ENCODE measurements at regions not wholly inside any gene's neighbourhood (a gene's known extent, or its start where the extent isn't known, plus 50 kb on each side); places are given as distances from the start of the nearest gene placed in this dataset.
"Not testable (repeated sequence)": the region's sequence is repeated elsewhere in the genome, so short reads cannot be mapped to it uniquely, and the experiment has no call there.

GRCh38 chr18:24567199-24567598, 106.8 kb downstream of the HRH4 start:
- no peak for DNase-seq

DNA sequence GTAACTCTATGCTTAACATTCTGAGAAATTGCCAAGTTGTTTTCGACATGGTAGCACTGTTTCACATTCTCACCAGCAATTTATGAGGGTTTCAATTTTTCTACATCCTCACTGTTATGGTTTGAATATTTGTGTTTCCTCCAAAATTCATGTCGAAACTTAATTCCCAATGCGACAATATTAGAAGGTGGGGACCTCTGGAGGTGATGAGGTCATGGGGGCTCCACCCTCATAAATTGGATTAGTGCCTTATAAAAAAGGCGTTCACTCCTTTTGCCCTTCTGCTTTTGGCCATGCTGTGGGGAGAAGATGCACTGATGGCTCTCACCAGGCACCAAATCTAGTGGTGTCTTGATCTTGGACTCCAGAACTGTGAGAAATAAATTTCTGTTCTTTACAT, 110.3 kb downstream of the HRH4 start:
- DNase-seq, result no peak

DNA sequence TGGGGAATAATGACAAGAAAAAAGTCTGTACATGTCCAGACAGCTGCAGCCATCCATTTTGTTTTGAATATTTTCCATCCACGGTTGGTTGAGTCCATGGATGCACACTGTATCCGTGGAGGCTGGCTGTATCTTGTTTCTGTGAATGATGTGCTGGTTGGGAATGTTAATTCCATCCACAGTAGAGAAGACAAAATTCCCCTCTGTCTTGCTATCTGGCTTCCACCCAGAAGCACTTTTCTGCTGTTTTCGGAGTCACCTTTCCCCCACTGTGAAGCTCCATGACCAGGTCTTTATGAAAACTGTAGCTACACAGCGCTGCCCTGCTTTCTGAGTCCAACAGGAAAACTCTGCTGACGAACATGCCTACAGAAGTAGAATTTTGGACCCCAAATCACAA, 122.3 kb downstream of the HRH4 start:
- no peak for DNase-seq

DNA sequence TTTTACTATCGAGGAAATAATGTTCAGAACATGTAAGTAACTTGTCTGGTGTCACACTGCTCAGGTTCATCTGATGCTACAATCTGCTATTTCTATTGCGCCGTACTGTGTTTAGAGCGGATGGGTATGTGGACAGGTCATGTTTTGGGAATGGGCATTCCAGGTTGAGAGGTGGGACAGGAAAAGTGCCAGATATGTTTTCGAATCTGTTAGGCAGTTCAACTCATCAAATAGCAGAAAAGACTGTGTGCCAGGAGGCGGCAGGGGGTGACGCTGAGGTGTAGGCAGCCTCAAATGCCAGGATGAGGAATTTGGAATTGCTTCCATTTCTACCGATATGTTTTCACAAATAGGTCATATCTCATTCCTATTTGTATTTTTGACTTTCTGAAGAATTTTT, 123.8 kb downstream of the HRH4 start:
- DNase-seq, result no peak

DNA sequence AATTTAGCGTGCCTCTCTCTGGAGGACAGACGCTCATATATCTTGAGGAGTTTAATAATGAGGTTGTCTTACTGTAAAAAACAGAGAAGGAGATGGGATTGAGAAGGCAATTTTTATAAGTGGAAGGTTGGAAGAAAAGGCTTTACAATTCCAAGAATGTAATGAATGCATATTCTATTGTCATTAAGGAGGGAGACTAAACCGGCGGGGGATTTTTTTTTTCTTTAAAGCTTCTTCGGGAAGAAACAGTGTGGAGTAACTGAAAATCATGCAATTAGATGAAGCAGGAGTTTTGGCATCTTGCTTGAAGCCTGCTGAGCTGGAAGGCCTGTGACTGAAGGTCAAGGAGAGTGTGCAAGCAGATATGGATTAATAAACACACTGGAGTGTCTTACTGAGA, 124.4 kb downstream of the HRH4 start:
- no peak for DNase-seq

GRCh38 chr18:24585996-24586566, 125.6 kb downstream of the HRH4 start:
- DNase-seq, result no peak

DNA sequence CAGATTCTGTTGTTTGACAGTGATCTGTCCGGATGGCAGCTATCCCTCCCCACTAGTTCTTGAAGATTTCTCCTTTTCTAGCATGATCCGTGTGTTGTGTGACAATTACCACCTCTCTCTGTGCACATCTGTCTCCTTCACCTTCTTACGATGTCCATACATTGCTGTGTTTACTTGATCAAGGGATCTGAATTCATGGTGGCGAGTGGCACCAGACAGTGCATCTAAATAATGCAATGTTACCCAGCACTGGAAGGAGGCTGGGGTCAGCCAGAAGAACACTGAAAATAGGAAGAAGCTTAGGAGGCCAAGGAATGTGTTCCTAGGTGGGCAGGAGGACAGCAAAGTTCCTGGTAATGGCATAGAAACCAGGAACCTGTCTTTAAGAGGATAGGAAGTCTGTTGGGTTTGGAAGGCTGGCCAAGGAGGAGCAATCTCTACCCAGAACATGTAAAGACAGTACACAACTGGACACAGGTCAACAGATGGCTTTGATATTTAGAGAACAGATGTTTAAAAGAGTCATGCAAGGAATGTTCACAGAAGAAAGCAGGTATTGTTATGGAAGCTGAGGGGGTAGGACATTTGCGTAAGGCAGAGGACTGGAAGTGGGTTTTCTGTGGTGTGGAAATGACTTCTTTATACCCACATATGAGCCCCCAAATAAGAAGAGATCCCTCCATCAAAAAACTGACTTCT, 126.4 kb downstream of the HRH4 start:
- DNase-seq, result no peak

- DNase-seq, result no peak
Observed at GRCh38 chr18:24588440-24588839, 128.0 kb downstream of the HRH4 start.

- DNase-seq, result no peak
Observed at GRCh38 chr18:24590946-24591345, 130.5 kb downstream of the HRH4 start.

DNA sequence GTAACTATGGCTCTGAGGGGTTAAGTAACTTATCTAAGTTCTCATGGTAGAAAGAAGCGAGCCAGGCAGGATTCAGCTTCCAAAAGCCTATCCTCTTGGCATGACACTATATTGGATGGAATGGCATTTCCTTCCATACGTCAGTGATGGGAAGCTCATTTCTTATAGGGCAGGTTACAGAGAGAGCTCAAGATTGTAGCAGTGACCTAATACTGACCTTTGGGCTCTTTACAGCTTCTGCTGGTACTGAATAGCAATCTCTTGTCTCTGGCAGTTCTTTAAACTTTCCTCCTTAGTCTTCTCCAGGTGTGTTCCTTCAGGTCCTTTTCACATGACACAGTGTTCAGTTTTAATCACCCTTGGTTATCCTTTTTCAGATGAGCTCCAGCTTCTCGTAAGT, 133.0 kb downstream of the HRH4 start:
- DNase-seq, result no peak

- no peak for DNase-seq
Observed at GRCh38 chr18:24593886-24594285, 133.4 kb downstream of the HRH4 start.

DNA sequence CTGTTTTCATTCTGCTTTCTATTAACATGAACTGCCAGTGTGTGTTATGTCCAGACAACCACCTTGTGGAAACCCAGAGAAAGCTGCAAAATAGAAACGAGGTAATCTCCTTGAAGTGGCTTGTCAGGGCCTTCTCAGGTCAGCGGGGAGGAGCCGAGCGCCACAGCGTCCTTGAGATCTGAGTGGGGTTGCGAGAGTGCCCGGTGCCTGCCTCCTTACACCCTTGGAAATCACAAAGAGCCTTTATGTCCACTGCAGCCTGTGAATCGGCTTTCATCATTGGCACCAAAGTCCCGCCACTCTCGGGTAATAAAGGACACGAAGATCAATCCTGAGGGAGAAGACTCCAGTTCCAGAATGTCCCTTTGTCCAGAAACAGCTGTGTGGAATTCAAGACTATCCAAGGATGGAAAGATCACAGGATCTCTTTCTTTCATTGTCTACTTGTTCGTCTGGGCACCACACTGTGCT, 135.2 kb downstream of the HRH4 start:
- DNase-seq, result no peak

DNA sequence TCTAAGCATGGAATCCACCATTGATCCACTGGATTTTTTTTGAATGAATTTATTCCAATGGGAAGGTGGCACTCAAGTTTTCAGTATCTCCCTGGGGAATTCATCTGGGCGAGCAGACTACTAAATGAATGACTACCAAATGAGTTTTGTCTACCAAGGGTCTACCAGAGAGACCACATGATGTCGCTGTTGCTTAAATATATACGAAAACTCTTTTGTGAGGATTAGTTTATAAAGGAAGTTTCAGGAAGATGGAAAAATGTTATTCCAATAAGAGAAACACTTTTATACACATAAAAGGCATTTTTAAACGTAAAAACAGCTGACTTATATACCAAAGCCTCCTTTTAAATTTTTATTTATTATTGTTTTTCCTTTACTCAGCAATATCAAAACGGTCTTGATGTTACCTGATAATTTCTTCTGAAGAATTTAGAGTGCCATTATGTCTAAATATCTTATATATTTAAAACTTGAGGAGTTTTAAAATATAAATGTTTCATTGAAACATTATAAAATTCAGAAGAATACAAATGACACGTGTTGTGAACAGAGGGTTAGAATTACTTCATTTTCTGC, 139.7 kb downstream of the HRH4 start:
- no peak for DNase-seq

DNA sequence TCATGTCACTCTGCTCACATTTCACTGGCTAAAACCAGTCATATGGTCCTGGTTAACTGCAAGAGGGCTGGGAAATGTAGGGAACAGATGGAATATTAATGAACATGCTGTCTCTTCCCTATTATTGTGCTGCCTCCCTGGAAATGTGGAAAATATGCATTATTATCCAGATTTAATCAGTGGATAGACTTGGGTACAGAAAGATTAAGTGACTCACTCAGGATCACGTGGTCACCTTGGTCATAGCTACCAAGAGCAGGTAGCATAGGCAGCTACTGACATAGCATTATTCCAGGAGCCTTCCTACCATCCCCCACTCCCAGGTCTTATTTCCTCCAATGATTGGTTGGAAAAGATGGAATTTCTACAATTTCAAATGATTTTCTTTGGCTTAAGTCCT, 141.1 kb downstream of the HRH4 start:
- no peak for DNase-seq

DNA sequence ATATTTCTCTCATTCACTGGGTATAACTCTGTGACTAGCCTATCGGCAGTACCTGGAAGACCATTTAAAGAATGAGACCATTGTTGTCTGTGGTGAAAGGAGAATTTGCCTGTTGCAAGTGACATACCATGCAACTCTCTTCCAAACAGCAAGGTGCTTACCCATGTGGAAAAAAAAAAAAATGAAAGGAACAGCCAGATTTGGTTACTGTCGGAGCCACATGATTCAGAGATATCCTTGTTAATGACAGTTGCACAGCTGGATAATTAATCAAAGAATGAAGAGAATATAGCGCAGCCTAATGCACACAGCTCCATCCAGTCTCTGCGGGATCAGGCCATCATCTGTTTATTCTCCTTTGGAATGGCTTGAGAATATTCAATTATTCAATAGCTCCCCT, 141.8 kb downstream of the HRH4 start:
- no peak for DNase-seq

GRCh38 chr18:24603151-24603550, 142.7 kb downstream of the HRH4 start:
- no peak for DNase-seq

- no peak for DNase-seq
Observed at GRCh38 chr18:24605444-24605843, 145.0 kb downstream of the HRH4 start.

DNA sequence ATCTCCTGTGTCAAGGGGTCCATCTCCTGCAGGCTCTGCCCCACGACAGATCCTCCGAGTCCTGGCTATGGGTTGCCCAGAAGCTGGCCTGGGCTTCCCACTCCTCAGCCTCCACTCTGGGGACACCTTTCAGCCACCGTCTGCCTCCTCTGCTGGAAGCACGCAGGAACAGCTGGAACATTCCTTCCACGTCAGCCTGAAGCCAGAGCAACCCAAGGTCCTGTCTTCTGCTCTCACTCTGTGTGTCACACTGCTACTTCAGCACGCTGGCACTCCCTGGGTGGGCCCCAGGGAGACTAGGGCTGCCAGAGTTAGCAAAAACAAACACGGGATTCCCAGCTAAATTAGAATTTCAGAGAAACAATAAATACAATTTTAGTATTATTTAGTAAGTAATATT, 148.8 kb downstream of the HRH4 start:
- no peak for DNase-seq

DNA sequence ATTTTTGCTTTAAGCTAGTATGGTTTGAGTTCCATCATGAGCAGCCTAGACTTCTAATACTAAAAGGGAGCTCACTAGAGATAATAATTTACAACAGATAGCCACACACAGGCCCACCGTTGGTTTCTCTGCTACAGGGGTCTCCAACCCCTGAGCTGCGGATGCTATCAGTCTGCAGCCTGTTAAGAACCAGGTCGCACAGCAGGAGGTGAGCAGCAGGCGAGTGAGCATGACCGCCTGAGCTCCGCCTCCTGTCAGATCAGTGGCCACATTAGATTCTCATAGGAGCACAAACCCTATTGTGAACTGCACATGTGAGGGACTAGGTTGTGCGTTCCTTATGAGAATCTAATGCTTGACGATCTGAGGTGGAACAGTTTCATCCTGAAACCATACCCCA, 150.6 kb downstream of the HRH4 start:
- DNase-seq, result no peak

GRCh38 chr18:24613896-24614640, 153.6 kb downstream of the HRH4 start:
- no peak for DNase-seq

DNA sequence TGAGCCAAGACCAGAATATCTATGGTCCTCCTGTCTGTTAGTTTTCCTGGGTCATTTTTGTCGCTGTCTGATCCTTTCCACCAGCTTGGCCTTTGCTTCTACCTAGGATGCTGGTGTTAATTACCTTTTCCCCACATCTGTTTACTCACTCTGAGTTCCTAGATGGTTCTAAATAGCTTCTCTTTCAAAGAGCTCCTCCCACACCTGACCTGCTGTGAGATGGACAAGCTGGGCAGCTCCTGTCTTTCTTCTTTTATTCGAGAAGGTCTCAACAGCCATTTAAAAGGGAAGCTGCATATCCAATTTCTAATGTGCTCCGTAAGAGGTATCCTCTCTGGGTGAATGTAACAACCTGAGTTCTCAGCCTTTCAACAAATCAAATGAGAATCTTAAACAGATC, 156.2 kb downstream of the HRH4 start:
- no peak for DNase-seq

GRCh38 chr18:24624421-24624820, 164.0 kb downstream of the HRH4 start:
- DNase-seq, result not testable (repeated sequence)

- DNase-seq, result no peak
Observed at GRCh38 chr18:24627644-24628315, 167.3 kb downstream of the HRH4 start.

Data from stimulated activated CD4-positive, alpha-beta T cell treated with anti-CD3 and anti-CD28 coated beads, Interleukin-4, amount 100 ng/mL, for 24 hours (primary cell).